Duodenal mucosa (tissue), 2 donors: ENCODE measurements at regions not wholly inside any gene's neighbourhood (a gene's known extent, or its start where the extent isn't known, plus 50 kb on each side); places are given as distances from the start of the nearest gene placed in this dataset.

ENCODE experiments used
- H3K27ac ChIP-seq: one replicate; pipeline ENCODE4 v1.7.0; 2013; ENCODE audit warnings: low read depth, low read length
- H3K27me3 ChIP-seq, 2 donors: one replicate each; pipeline ENCODE4 v1.7.0; 2013; ENCODE audit warnings: low read length in 2 of 2, control low read depth in 1 of 2; ENCODE audit not compliant: insufficient read depth in 2 of 2, control insufficient read depth in 1 of 2
- H3K36me3 ChIP-seq, 2 donors: one replicate each; pipeline ENCODE4 v1.7.0; 2013; ENCODE audit warnings: low read length in 2 of 2, control low read depth in 1 of 2; ENCODE audit not compliant: insufficient read depth in 2 of 2, control insufficient read depth in 1 of 2
- H3K4me1 ChIP-seq, 2 donors: one replicate each; pipeline ENCODE4 v1.7.0; 2013; ENCODE audit warnings: low read length in 2 of 2, control low read depth in 1 of 2; ENCODE audit not compliant: insufficient read depth in 2 of 2, control insufficient read depth in 1 of 2
- H3K4me3 ChIP-seq, 2 donors: one replicate each; pipeline ENCODE4 v1.7.0; 2013; ENCODE audit warnings: low read length in 2 of 2, low read depth in 1 of 2
- H3K9ac ChIP-seq, 2 donors: one replicate each; pipeline ENCODE4 v1.7.0; 2013; ENCODE audit warnings: low read length in 2 of 2, low read depth in 1 of 2
- H3K9me3 ChIP-seq, 2 donors: one replicate each; pipeline ENCODE4 v1.7.0; 2013; ENCODE audit warnings: low read length in 2 of 2, control low read depth in 1 of 2; ENCODE audit not compliant: control insufficient read depth in 1 of 2

GRCh38 chr6:129943637-129944271 lies 74.6 kb upstream of the L3MBTL3 start:
- no peaks in the 10 kb centered on the region for H3K4me1 ChIP-seq
- no peaks in the 10 kb centered on the region for H3K27me3 ChIP-seq
- H3K27ac ChIP-seq, result no peak overlapping the region
- no peak overlapping the region for H3K4me3 ChIP-seq
- no peaks in the 10 kb centered on the region for H3K36me3 ChIP-seq
- H3K9ac ChIP-seq, result no peak overlapping the region
- H3K9me3 ChIP-seq, result no peaks in the 10 kb centered on the region

- Histone ChIP-seq H3K4me1 (peaks cover 0 to 3% of the 10 kb centered on the region in 2 donors), H3K27ac (no peak overlapping the region), H3K36me3 (no peaks in the 10 kb centered on the region), H3K9ac (no peak overlapping the region), H3K9me3 (no peaks in the 10 kb centered on the region), H3K27me3 (no peaks in the 10 kb centered on the region), H3K4me3 (no peak overlapping the region)
Observed at GRCh38 chr6:129940454-129941195, 77.8 kb upstream of the L3MBTL3 start.

GRCh38 chr6:129938249-129939020 lies 77.3 kb upstream of the TMEM244 start:
- Histone ChIP-seq H3K9ac (no peak overlapping the region), H3K27me3 (no peaks in the 10 kb centered on the region), H3K36me3 (no peaks in the 10 kb centered on the region), H3K27ac (no peak overlapping the region), H3K9me3 (no peaks in the 10 kb centered on the region), H3K4me3 (no peak overlapping the region), H3K4me1 (peaks cover 0 to 3% of the 10 kb centered on the region in 2 donors)

- peaks cover 0 to 3% of the 10 kb centered on the region in 2 donors for H3K4me1 ChIP-seq
- H3K27me3 ChIP-seq, result no peaks in the 10 kb centered on the region
- H3K36me3 ChIP-seq, result no peaks in the 10 kb centered on the region
- H3K9ac ChIP-seq, result no peak overlapping the region
- no peaks in the 10 kb centered on the region for H3K9me3 ChIP-seq
- peak overlapping the region in 1 of 2 donors; percentile 30 for H3K4me3 ChIP-seq
- no peak overlapping the region for H3K27ac ChIP-seq
Observed at GRCh38 chr6:129936329-129937165, 75.4 kb upstream of the TMEM244 start.

GRCh38 chr6:129932321-129932720 lies 71.2 kb upstream of the TMEM244 start:
- H3K4me1 ChIP-seq, result peaks cover 0 to 3% of the 10 kb centered on the region in 2 donors
- no peaks in the 10 kb centered on the region for H3K9me3 ChIP-seq
- H3K9ac ChIP-seq, result no peak overlapping the region
- no peaks in the 10 kb centered on the region for H3K36me3 ChIP-seq
- H3K4me3 ChIP-seq, result no peak overlapping the region
- H3K27ac ChIP-seq, result no peak overlapping the region
- no peaks in the 10 kb centered on the region for H3K27me3 ChIP-seq

GRCh38 chr6:129929433-129929832 lies 68.3 kb upstream of the TMEM244 start:
- H3K27me3 ChIP-seq, result no peaks in the 10 kb centered on the region
- H3K9ac ChIP-seq, result no peak overlapping the region
- no peaks in the 10 kb centered on the region for H3K9me3 ChIP-seq
- no peak overlapping the region for H3K27ac ChIP-seq
- no peak overlapping the region for H3K4me3 ChIP-seq
- no peaks in the 10 kb centered on the region for H3K4me1 ChIP-seq
- no peaks in the 10 kb centered on the region for H3K36me3 ChIP-seq

- H3K27ac ChIP-seq, result no peak overlapping the region
- no peaks in the 10 kb centered on the region for H3K9me3 ChIP-seq
- H3K4me1 ChIP-seq, result no peaks in the 10 kb centered on the region
- H3K36me3 ChIP-seq, result no peaks in the 10 kb centered on the region
- no peak overlapping the region for H3K4me3 ChIP-seq
- no peak overlapping the region for H3K9ac ChIP-seq
- no peaks in the 10 kb centered on the region for H3K27me3 ChIP-seq
Observed at GRCh38 chr6:129923530-129924250, 62.6 kb upstream of the TMEM244 start.

GRCh38 chr6:129921169-129921817 lies 60.2 kb upstream of the TMEM244 start:
- no peaks in the 10 kb centered on the region for H3K27me3 ChIP-seq
- no peak overlapping the region for H3K9ac ChIP-seq
- H3K4me3 ChIP-seq, result no peak overlapping the region
- H3K27ac ChIP-seq, result no peak overlapping the region
- no peaks in the 10 kb centered on the region for H3K9me3 ChIP-seq
- no peaks in the 10 kb centered on the region for H3K36me3 ChIP-seq
- no peaks in the 10 kb centered on the region for H3K4me1 ChIP-seq
